BJ (cell line): ENCODE measurements at regions not wholly inside any gene's neighbourhood (a gene's known extent, or its start where the extent isn't known, plus 50 kb on each side); places are given as distances from the start of the nearest gene placed in this dataset.
"Not testable (repeated sequence)": the region's sequence is repeated elsewhere in the genome, so short reads cannot be mapped to it uniquely, and the experiment has no call there.

Source experiments
- CTCF ChIA-PET: fragments of 350-600 bp; formaldehyde crosslinking; extraction: SDS; loops from one replicate; lab custom pipeline; 2021; ENCODE audit warnings: antibody characterized with exemption, inconsistent platforms; lab: Yijun Ruan, JAX
- POLR2A ChIA-PET: fragments of 300-600 bp; sonication (Branson Sonifier 250); formaldehyde crosslinking; extraction: SDS; loops from one replicate; lab custom pipeline; 2021; ENCODE audit warnings: antibody characterized with exemption; lab: Charles Lee
- DNase-seq: peaks from one replicate; pipeline ENCODE4 v3.0.0-alpha.2; 2011; ENCODE audit warnings: low read depth
- H3K27me3 ChIP-seq: 2 replicates; pipeline ENCODE4 v1.6.0; 2011; ENCODE audit warnings: low read length; ENCODE audit not compliant: control insufficient read depth, insufficient read depth
- H3K36me3 ChIP-seq: 2 replicates; pipeline ENCODE4 v1.5.1; 2011; ENCODE audit warnings: low read length; ENCODE audit not compliant: control insufficient read depth, insufficient read depth
- H3K4me3 ChIP-seq: 2 replicates; pipeline ENCODE4 v1.5.1; 2011; ENCODE audit warnings: low read depth, mild to moderate bottlenecking, control low read depth, low read length
- CTCF ChIP-seq: IDR thresholded peaks from 2 replicates; pipeline ENCODE4 v1.5.1; 2011; ENCODE audit warnings: low read depth, mild to moderate bottlenecking, control low read depth, inconsistent platforms, low read length, moderate library complexity; ENCODE audit not compliant: insufficient read depth

- Histone ChIP-seq H3K36me3 (no peaks in the 10 kb centered on the region), H3K4me3 (no peak overlapping the region), H3K27me3 (no peaks in the 10 kb centered on the region)
- ChIA-PET CTCF (no interaction called here), POLR2A (no interaction called here)
- no peak for DNase-seq
- TF ChIP-seq CTCF, result no peak
Measured at GRCh38 chr14:77990337-77990736, 179.8 kb upstream of the NRXN3 start.

- DNase-seq, result no peak
- H3K36me3 ChIP-seq, result no peaks in the 10 kb centered on the region
- no peak overlapping the region for H3K4me3 ChIP-seq
- ChIA-PET POLR2A (no interaction called here), CTCF (no interaction called here)
- H3K27me3 ChIP-seq, result no peaks in the 10 kb centered on the region
- TF ChIP-seq CTCF, result no peak
Measured at GRCh38 chr14:77991128-77991772, 178.9 kb upstream of the NRXN3 start.

GRCh38 chr14:78005325-78005724 lies 164.8 kb upstream of the NRXN3 start:
- Histone ChIP-seq H3K36me3 (no peaks in the 10 kb centered on the region), H3K27me3 (no peaks in the 10 kb centered on the region), H3K4me3 (no peak overlapping the region)
- CTCF ChIA-PET, result no interaction called here
- no peak for DNase-seq
- no peak for TF ChIP-seq CTCF
- POLR2A ChIA-PET, result no interaction called here

GRCh38 chr14:78007160-78007559 lies 163.0 kb upstream of the NRXN3 start:
- H3K4me3 ChIP-seq, result no peak overlapping the region
- no peak for TF ChIP-seq CTCF
- H3K36me3 ChIP-seq, result no peaks in the 10 kb centered on the region
- ChIA-PET POLR2A (no interaction called here), CTCF (no interaction called here)
- no peak for DNase-seq
- H3K27me3 ChIP-seq, result no peaks in the 10 kb centered on the region

GRCh38 chr14:78010688-78011087 lies 159.5 kb upstream of the NRXN3 start:
- Histone ChIP-seq H3K36me3 (no peaks in the 10 kb centered on the region), H3K4me3 (no peak overlapping the region), H3K27me3 (no peaks in the 10 kb centered on the region)
- CTCF ChIA-PET, result interaction anchor here (1.0 to 1.1 kb wide), 2 partner anchors 11 to 148 kb away, joined by 4 read pairs; no protein-coding TSS in a partner anchor
- no peak for DNase-seq
- POLR2A ChIA-PET, result no interaction called here
- TF ChIP-seq CTCF, result no peak

- DNase-seq, H3K36me3 ChIP-seq, CTCF ChIA-PET, POLR2A ChIA-PET, H3K4me3 ChIP-seq, H3K27me3 ChIP-seq: not testable (repeated sequence)
Measured at GRCh38 chr14:78013911-78014310, 156.3 kb upstream of the NRXN3 start.
